ENCODE measurements at regions not wholly inside any gene's neighbourhood (a gene's known extent, or its start where the extent isn't known, plus 50 kb on each side); places are given as distances from the start of the nearest gene placed in this dataset.
"Not testable (repeated sequence)": the region's sequence is repeated elsewhere in the genome, so short reads cannot be mapped to it uniquely, and the experiment has no call there.

- ATAC-seq (no peak), DNase-seq (ENCODE audit: low spot score) (no peak)
Observed at GRCh38 chr2:187862715-187863114, 308.5 kb upstream of the TFPI start.

- no peak for DNase-seq (ENCODE audit: low spot score)
- ATAC-seq = no peak
Observed at GRCh38 chr2:187865025-187865424, 310.8 kb upstream of the TFPI start.

GRCh38 chr2:187867165-187867564, 312.9 kb upstream of the TFPI start:
- no peak for DNase-seq (ENCODE audit: low spot score)
- no peak for ATAC-seq

GRCh38 chr2:187869195-187869594, 315.0 kb upstream of the TFPI start:
- no peak for ATAC-seq
- DNase-seq (ENCODE audit: low spot score) = no peak

- no peak for ATAC-seq
Observed at GRCh38 chr2:187871506-187871905, 317.3 kb upstream of the TFPI start.

GRCh38 chr2:187873132-187873531, 318.9 kb upstream of the TFPI start:
- no peak for DNase-seq (ENCODE audit: low spot score)
- peak; percentile 85 for ATAC-seq

More at GRCh38 chr2:187871506-187871905, 317.3 kb upstream of the TFPI start:
- no peak for DNase-seq (ENCODE audit: low spot score)

- ATAC-seq (no peak), DNase-seq (ENCODE audit: low spot score) (no peak)
Observed at GRCh38 chr2:187874786-187875185, 320.6 kb upstream of the TFPI start.

- DNase-seq (ENCODE audit: low spot score) = no peak
- no peak for ATAC-seq
Observed at GRCh38 chr2:187875261-187876141, 321.3 kb upstream of the TFPI start.

- ATAC-seq (no peak), DNase-seq (ENCODE audit: low spot score) (no peak)
Observed at GRCh38 chr2:187876554-187876953, 322.3 kb upstream of the TFPI start.

GRCh38 chr2:187877391-187877790, 323.2 kb upstream of the TFPI start:
- ATAC-seq = no peak
- DNase-seq (ENCODE audit: low spot score) = no peak

GRCh38 chr2:187878112-187878511, 323.9 kb upstream of the TFPI start:
- no peak for ATAC-seq

GRCh38 chr2:187879491-187879890, 325.3 kb upstream of the TFPI start:
- DNase-seq (ENCODE audit: low spot score) (no peak), ATAC-seq (no peak)

More at GRCh38 chr2:187878112-187878511, 323.9 kb upstream of the TFPI start:
- DNase-seq (ENCODE audit: low spot score) = no peak

- ATAC-seq (no peak), DNase-seq (ENCODE audit: low spot score) (no peak)
Observed at GRCh38 chr2:187884003-187884402, 329.8 kb upstream of the TFPI start.

GRCh38 chr2:187890690-187891089, 336.5 kb upstream of the TFPI start:
- ATAC-seq = no peak

GRCh38 chr2:187900021-187900420, 345.8 kb upstream of the TFPI start:
- no peak for ATAC-seq
- no peak for DNase-seq (ENCODE audit: low spot score)

More at GRCh38 chr2:187890690-187891089, 336.5 kb upstream of the TFPI start:
- DNase-seq (ENCODE audit: low spot score) = no peak

- DNase-seq (ENCODE audit: low spot score) (no peak), ATAC-seq (no peak)
Observed at GRCh38 chr2:187906021-187906420, 351.8 kb upstream of the TFPI start.

GRCh38 chr2:187910922-187911321, 356.7 kb upstream of the TFPI start:
- DNase-seq (ENCODE audit: low spot score); ATAC-seq: not testable (repeated sequence)

GRCh38 chr2:187912950-187913349, 358.7 kb upstream of the TFPI start:
- no peak for ATAC-seq
- DNase-seq (ENCODE audit: low spot score) = no peak

GRCh38 chr2:187915810-187916209, 361.6 kb upstream of the TFPI start:
- ATAC-seq (peak; percentile 78), DNase-seq (ENCODE audit: low spot score) (peak; percentile 53)

- no peak for DNase-seq (ENCODE audit: low spot score)
- peak; percentile 72 for ATAC-seq
Observed at GRCh38 chr2:187916799-187917198, 362.6 kb upstream of the TFPI start.

GRCh38 chr2:187917535-187917934, 363.3 kb upstream of the TFPI start:
- no peak for DNase-seq (ENCODE audit: low spot score)
- ATAC-seq = no peak

GRCh38 chr2:187918996-187919821, 365.0 kb upstream of the TFPI start:
- DNase-seq (ENCODE audit: low spot score) (no peak), ATAC-seq (peak; percentile 65)
